ENCODE measurements at regions not wholly inside any gene's neighbourhood (a gene's known extent, or its start where the extent isn't known, plus 50 kb on each side); places are given as distances from the start of the nearest gene placed in this dataset.

GRCh38 chr13:37361608-37362007 is 237.0 kb downstream of the POSTN start:
- Histone ChIP-seq H3K4me1 (no peaks in the 10 kb centered on the region), H3K4me3 (no peak overlapping the region), H3K27ac (no peak overlapping the region), H3K27me3 (replicated peaks in 1 of 7) (no peaks in the 10 kb centered on the region), H3K9me3 (no peaks in the 10 kb centered on the region), H3K36me3 (no peaks in the 10 kb centered on the region)
- no peak for DNase-seq
- TF ChIP-seq POLR2AphosphoS5 (IDR thresholded peaks at IDR 0.05) (no peak), CTCF (IDR thresholded peaks at IDR 0.05 in 8 of 11, conservative IDR thresholded peaks at IDR 0.05 in 3 of 11) (no peak), POLR2A (IDR thresholded peaks at IDR 0.05) (no peak)
- intact Hi-C loops (cut with DNase I; ENCODE audit: low total_unique reads) = no loop called here
- WGBS, 5 donors = 74 to 84% (median 75%) methylated on average over 3 of the region's 3 CpGs

GRCh38 chr13:37360556-37360955 is 238.0 kb downstream of the POSTN start:
- no peaks in the 10 kb centered on the region for H3K9me3 ChIP-seq
- H3K4me3 ChIP-seq = no peak overlapping the region
- 26 to 51% (median 44%) methylated on average over 2 of the region's 2 CpGs for WGBS, 5 donors
- H3K4me1 ChIP-seq = no peaks in the 10 kb centered on the region
- no peak for DNase-seq
- intact Hi-C loops (cut with DNase I; ENCODE audit: low total_unique reads) = no loop called here
- no peaks in the 10 kb centered on the region for H3K27me3 ChIP-seq (replicated peaks in 1 of 7)
- TF ChIP-seq CTCF (IDR thresholded peaks at IDR 0.05 in 8 of 11, conservative IDR thresholded peaks at IDR 0.05 in 3 of 11) (no peak), POLR2AphosphoS5 (IDR thresholded peaks at IDR 0.05) (no peak), POLR2A (IDR thresholded peaks at IDR 0.05) (no peak)
- no peak overlapping the region for H3K27ac ChIP-seq
- H3K36me3 ChIP-seq = no peaks in the 10 kb centered on the region

GRCh38 chr13:37357548-37357947 is 241.0 kb downstream of the POSTN start:
- WGBS, 5 donors = 60 to 74% (median 74%) methylated on average over 1 of the region's 1 CpG
- no peak for DNase-seq
- intact Hi-C loops (cut with DNase I; ENCODE audit: low total_unique reads) = no loop called here
- Histone ChIP-seq H3K27me3 (replicated peaks in 1 of 7) (no peaks in the 10 kb centered on the region), H3K9me3 (no peaks in the 10 kb centered on the region), H3K4me1 (no peaks in the 10 kb centered on the region), H3K4me3 (no peak overlapping the region), H3K27ac (no peak overlapping the region), H3K36me3 (no peaks in the 10 kb centered on the region)
- TF ChIP-seq POLR2A (IDR thresholded peaks at IDR 0.05) = no peak
- no peak for TF ChIP-seq CTCF (IDR thresholded peaks at IDR 0.05 in 8 of 11, conservative IDR thresholded peaks at IDR 0.05 in 3 of 11)
- no peak for TF ChIP-seq POLR2AphosphoS5 (IDR thresholded peaks at IDR 0.05)

GRCh38 chr13:37353911-37354310 is 244.7 kb downstream of the POSTN start:
- Histone ChIP-seq H3K4me1 (no peaks in the 10 kb centered on the region), H3K27me3 (replicated peaks in 1 of 7) (no peaks in the 10 kb centered on the region), H3K27ac (no peak overlapping the region), H3K4me3 (no peak overlapping the region), H3K9me3 (no peaks in the 10 kb centered on the region), H3K36me3 (no peaks in the 10 kb centered on the region)
- intact Hi-C loops (cut with DNase I; ENCODE audit: low total_unique reads) = no loop called here
- WGBS, 5 donors = 75 to 83% (median 78%) methylated on average over 4 of the region's 4 CpGs
- TF ChIP-seq POLR2AphosphoS5 (IDR thresholded peaks at IDR 0.05) = no peak
- no peak for TF ChIP-seq POLR2A (IDR thresholded peaks at IDR 0.05)
- TF ChIP-seq CTCF (IDR thresholded peaks at IDR 0.05 in 8 of 11, conservative IDR thresholded peaks at IDR 0.05 in 3 of 11) = no peak
- DNase-seq = no peak
